ENCODE measurements at regions not wholly inside any gene's neighbourhood (a gene's known extent, or its start where the extent isn't known, plus 50 kb on each side); places are given as distances from the start of the nearest gene placed in this dataset.

DNA sequence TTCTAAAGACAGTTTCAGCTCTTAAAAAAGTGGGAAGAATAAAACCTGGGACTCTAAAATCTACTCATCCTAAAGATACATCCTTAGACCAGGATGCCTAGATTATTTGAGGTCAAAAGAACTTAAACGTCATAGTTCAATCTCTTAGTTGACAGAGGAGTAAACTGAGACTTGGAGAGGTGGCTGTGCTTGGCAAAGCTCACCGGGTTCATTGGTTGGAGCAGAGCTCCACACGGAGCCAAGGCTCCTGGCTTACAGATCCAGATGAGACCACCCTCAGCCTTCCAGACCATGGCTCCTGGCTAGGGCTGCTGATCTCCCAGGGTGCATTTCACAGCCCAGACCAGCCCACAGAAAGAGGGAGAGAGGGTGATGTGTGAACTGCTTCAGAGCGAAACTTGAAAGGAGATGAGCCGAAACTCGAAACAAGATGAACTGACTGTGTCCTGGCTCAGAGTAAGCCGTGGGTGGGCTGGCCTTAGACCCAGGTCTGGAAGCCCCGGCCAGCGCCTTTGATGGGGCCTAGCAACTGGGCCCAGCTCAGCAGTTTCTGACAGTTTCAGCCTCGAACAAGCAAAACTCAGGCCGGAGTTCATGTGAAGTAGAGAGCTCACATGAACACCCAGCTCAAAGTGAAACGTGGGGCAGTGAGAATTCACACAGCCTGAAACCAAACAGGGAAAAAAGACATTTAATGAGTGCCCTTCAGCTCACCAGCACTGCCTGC, 1044.8 kb downstream of the BCL11B start:
- no peaks in the 10 kb centered on the region for H3K27me3 ChIP-seq (ENCODE audit: control insufficient read depth in 1 of 2, insufficient read depth in 2 of 2, low read length in 2 of 2)
- intact Hi-C loops (cut with micrococcal nuclease; ENCODE audit: unreplicated experiment) (no loop called here), in situ Hi-C loops (cut with HindIII; ENCODE audit: extremely low pct_ligation_motif_present, low pct_unique_long_range_greater_than_20kb) (no loop called here)
- no peak overlapping the region for H3K9ac ChIP-seq (ENCODE audit: insufficient read depth, low read depth, low read length)
- FAIRE-seq (no peak), ATAC-seq (no peak), DNase-seq (ENCODE audit: low spot score) (no peak)
- H3K79me2 ChIP-seq (ENCODE audit: insufficient read depth, low read length), result no peaks in the 10 kb centered on the region
- H3K4me3 ChIP-seq (replicated peaks in 1 of 3; ENCODE audit: insufficient read depth in 1 of 3, low read depth in 2 of 3, low read length in 3 of 3), result no peak overlapping the region
- no peak overlapping the region for H3K27ac ChIP-seq (ENCODE audit: extremely low read length, insufficient read depth, low read length)
- no peaks in the 10 kb centered on the region for H3K4me1 ChIP-seq (ENCODE audit: insufficient read depth, low read length)
- CTCF ChIA-PET (ENCODE audit: low intra/inter-chr PET ratio, low total read pairs), result no interaction called here
- WGBS (ENCODE audit: low lambda C conversion rate), result 1% methylated on average over 7 of the region's 12 CpGs
- H2AFZ ChIP-seq (ENCODE audit: low read length), result no peak overlapping the region
- POLR2A ChIA-PET, result no interaction called here
- no peaks in the 10 kb centered on the region for H4K20me1 ChIP-seq (ENCODE audit: insufficient read depth, low read length)
- H3K9me3 ChIP-seq (ENCODE audit: low read length), result peaks cover 5% of the 10 kb centered on the region
- no TSS peak for BruUV-seq (replicated peaks)
- H3K4me2 ChIP-seq (ENCODE audit: low read depth, low read length), result no peak overlapping the region
- no peaks in the 10 kb centered on the region for H3K36me3 ChIP-seq (replicated peaks in 1 of 2; ENCODE audit: control insufficient read depth in 1 of 2, insufficient read depth in 2 of 2, low read length in 2 of 2)
- TF ChIP-seq CBX5 (CRISPR knock-in tag; IDR thresholded peaks at IDR 0.05; ENCODE audit: borderline replicate concordance) (no peak), JUN (CRISPR knock-in tag; IDR thresholded peaks at IDR 0.05) (no peak), BORCS8-MEF2B (CRISPR knock-in tag; IDR thresholded peaks at IDR 0.05) (no peak), ZNF660 (CRISPR knock-in tag; IDR thresholded peaks at IDR 0.05; ENCODE audit: borderline replicate concordance, low read depth) (no peak), ZNF850 (CRISPR knock-in tag; conservative IDR thresholded peaks at IDR 0.05) (no peak), KDM3A (CRISPR knock-in tag; IDR thresholded peaks at IDR 0.05; ENCODE audit: low read depth) (no peak), KLF6 (CRISPR knock-in tag; IDR thresholded peaks at IDR 0.05) (no peak), BRF2 (CRISPR knock-in tag; IDR thresholded peaks at IDR 0.05) (no peak), ZBTB14 (CRISPR knock-in tag; IDR thresholded peaks at IDR 0.05) (no peak), KLF16 (CRISPR knock-in tag; IDR thresholded peaks at IDR 0.05) (no peak), ZNF580 (CRISPR knock-in tag; IDR thresholded peaks at IDR 0.05; ENCODE audit: borderline replicate concordance, low read depth) (no peak), POLR2AphosphoS2 (IDR thresholded peaks at IDR 0.05; ENCODE audit: low read depth, low read length) (no peak), IRX3 (CRISPR knock-in tag; IDR thresholded peaks at IDR 0.05; ENCODE audit: borderline replicate concordance, low read depth) (no peak), SETDB1 (CRISPR knock-in tag; IDR thresholded peaks at IDR 0.05; ENCODE audit: borderline replicate concordance) (no peak), HMG20A (CRISPR knock-in tag; IDR thresholded peaks at IDR 0.05; ENCODE audit: borderline replicate concordance) (no peak), HOXA7 (CRISPR knock-in tag; IDR thresholded peaks at IDR 0.05) (no peak), ZNF414 (CRISPR knock-in tag; IDR thresholded peaks at IDR 0.05) (no peak), ZBTB42 (CRISPR knock-in tag; IDR thresholded peaks at IDR 0.05) (no peak)
- TF ChIP-seq, protein P1, sequence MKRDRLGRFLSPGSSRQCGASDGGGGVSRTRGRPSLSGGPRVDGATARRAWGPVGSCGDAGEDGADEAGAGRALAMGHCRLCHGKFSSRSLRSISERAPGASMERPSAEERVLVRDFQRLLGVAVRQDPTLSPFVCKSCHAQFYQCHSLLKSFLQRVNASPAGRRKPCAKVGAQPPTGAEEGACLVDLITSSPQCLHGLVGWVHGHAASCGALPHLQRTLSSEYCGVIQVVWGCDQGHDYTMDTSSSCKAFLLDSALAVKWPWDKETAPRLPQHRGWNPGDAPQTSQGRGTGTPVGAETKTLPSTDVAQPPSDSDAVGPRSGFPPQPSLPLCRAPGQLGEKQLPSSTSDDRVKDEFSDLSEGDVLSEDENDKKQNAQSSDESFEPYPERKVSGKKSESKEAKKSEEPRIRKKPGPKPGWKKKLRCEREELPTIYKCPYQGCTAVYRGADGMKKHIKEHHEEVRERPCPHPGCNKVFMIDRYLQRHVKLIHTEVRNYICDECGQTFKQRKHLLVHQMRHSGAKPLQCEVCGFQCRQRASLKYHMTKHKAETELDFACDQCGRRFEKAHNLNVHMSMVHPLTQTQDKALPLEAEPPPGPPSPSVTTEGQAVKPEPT (CRISPR knock-in tag; IDR thresholded peaks at IDR 0.05; ENCODE audit: low read depth), result no peak

Measured in HepG2 (cell line).